Fibroblast of lung (primary cell): ENCODE measurements at regions not wholly inside any gene's neighbourhood (a gene's known extent, or its start where the extent isn't known, plus 50 kb on each side); places are given as distances from the start of the nearest gene placed in this dataset.

Experiments
- EZH2 ChIP-seq: IDR thresholded peaks from 2 replicates; pipeline ENCODE4 v1.5.1; 2012; ENCODE audit warnings: low read length, control low read depth, mild to moderate bottlenecking; ENCODE audit errors: missing control alignments
- TF ChIP-seq, protein P1 (sequence below), 2 donors: IDR thresholded peaks in 1 of 2; conservative IDR thresholded peaks in 1 of 2; 1 replicate in 1 of 2; 2 replicates in 1 of 2; pipeline ENCODE4 v1.5.1; 2011 to 2012; ENCODE audit warnings: low read length in 2 of 2, control low read depth in 1 of 2, inconsistent platforms in 1 of 2, low read depth in 1 of 2, mild to moderate bottlenecking in 1 of 2

DNA sequence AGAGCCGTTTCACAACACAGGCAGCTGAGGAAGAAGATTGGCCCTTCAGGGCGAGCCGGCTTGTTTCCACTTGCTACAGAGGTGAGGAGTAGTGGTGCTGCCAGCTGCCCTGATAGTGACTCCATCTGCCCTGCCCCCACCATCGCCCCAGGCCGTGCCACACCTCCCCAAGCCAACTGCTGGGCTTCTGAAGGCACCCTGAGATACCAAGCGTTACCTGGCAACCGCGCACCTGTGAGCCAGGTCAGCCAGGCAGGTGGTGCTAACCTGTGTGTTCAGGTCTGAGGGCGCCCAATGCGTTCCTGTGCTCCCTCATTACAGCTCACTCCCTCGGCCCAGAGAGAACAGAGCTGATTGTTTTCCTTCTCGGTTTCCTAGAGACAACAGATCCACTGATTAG lies 299.1 kb upstream of the ID4 start:
- TF ChIP-seq, protein P1, sequence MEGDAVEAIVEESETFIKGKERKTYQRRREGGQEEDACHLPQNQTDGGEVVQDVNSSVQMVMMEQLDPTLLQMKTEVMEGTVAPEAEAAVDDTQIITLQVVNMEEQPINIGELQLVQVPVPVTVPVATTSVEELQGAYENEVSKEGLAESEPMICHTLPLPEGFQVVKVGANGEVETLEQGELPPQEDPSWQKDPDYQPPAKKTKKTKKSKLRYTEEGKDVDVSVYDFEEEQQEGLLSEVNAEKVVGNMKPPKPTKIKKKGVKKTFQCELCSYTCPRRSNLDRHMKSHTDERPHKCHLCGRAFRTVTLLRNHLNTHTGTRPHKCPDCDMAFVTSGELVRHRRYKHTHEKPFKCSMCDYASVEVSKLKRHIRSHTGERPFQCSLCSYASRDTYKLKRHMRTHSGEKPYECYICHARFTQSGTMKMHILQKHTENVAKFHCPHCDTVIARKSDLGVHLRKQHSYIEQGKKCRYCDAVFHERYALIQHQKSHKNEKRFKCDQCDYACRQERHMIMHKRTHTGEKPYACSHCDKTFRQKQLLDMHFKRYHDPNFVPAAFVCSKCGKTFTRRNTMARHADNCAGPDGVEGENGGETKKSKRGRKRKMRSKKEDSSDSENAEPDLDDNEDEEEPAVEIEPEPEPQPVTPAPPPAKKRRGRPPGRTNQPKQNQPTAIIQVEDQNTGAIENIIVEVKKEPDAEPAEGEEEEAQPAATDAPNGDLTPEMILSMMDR (conservative IDR thresholded peaks at IDR 0.05 in 1 of 2, IDR thresholded peaks at IDR 0.05 in 1 of 2; ENCODE audit: low read depth in 1 of 2, low read length in 2 of 2) = no peak
- TF ChIP-seq EZH2 = no peak
